Stimulated activated memory B cell treated with anti-CD40 and anti-IgM and Interleukin-4, amounts not matched to agents 10 μg/mL and 1 μg/mL and 100 μg/mL, for 72 hours (primary cell): ENCODE measurements at regions not wholly inside any gene's neighbourhood (a gene's known extent, or its start where the extent isn't known, plus 50 kb on each side); places are given as distances from the start of the nearest gene placed in this dataset.

ENCODE experiments used
- ATAC-seq: fragments of 150-1000 bp; cut with Tn5 transposase; 2 replicates; pipeline ENCODE4 v1.10.0; 2021
- H3K27ac Mint-ChIP-seq: one replicate; pipeline ENCODE4 v1.8.0; 2022; ENCODE audit warnings: mild to moderate bottlenecking, mixed read lengths
- H3K27me3 Mint-ChIP-seq: one replicate; pipeline ENCODE4 v1.8.0; 2022; ENCODE audit warnings: mixed read lengths
- H3K36me3 Mint-ChIP-seq: one replicate; pipeline ENCODE4 v1.8.0; 2022; ENCODE audit warnings: mixed read lengths
- H3K4me1 Mint-ChIP-seq: one replicate; pipeline ENCODE4 v1.8.0; 2022; ENCODE audit warnings: mixed read lengths
- H3K4me3 Mint-ChIP-seq: one replicate; pipeline ENCODE4 v1.8.0; 2022; ENCODE audit warnings: mild to moderate bottlenecking, moderate library complexity, mixed read lengths
- H3K9me3 Mint-ChIP-seq: one replicate; pipeline ENCODE4 v1.8.0; 2022; ENCODE audit warnings: mixed read lengths

DNA sequence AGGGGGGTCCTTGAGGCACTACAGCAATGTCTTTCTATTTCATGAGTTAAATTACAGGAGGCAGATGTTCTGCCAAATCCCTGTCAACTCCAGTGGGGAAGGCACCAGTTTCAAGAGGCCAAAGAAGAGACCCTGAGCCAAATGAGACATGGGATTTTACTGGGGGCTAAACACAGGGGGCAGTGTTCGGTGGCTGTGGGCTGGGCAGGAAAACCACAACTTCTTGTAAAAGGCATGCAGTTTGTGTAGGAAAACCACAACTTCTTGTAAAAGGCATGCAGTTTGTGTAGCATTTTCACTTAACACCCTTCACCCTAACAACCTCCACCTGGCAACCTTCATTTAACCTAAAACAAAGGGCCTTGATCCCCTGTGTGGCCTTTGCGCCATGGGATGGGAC lies 61.0 kb downstream of the POLR2M start:
- Mint-ChIP-seq H3K4me1 (no peaks in the 10 kb centered on the region), H3K27me3 (no peaks in the 10 kb centered on the region), H3K4me3 (no peak overlapping the region)

GRCh38 chr15:57769266-57769665 lies 62.8 kb downstream of the POLR2M start:
- Mint-ChIP-seq H3K36me3 (no peaks in the 10 kb centered on the region), H3K9me3 (no peaks in the 10 kb centered on the region), H3K27ac (no peak overlapping the region), H3K4me3 (no peak overlapping the region), H3K4me1 (no peaks in the 10 kb centered on the region), H3K27me3 (no peaks in the 10 kb centered on the region)
- ATAC-seq, result no peak

More for the DNA sequence above, 61.0 kb downstream of the POLR2M start:
- no peak for ATAC-seq
- H3K36me3 Mint-ChIP-seq, result no peaks in the 10 kb centered on the region
- no peak overlapping the region for H3K27ac Mint-ChIP-seq
- no peaks in the 10 kb centered on the region for H3K9me3 Mint-ChIP-seq

DNA sequence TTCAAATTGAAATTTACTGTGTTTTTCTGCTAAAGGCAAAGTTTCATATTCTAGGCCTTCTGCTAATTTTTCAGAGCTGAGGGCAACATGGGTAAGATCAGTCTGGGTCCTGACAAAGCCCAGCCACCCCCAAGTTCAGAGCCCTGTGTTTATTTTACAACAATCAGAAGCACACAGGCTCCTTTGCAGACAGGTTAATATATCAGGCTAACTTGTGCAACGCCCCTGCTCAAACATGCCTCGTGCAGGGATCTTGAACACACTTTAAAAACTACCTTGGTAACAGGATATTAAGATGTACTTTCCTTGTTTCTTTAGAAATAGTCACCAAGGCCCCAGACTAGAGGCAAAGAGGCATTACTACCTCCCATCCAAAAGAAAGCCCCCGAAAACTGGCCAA lies 64.0 kb downstream of the POLR2M start:
- Mint-ChIP-seq H3K27ac (no peak overlapping the region), H3K27me3 (no peaks in the 10 kb centered on the region), H3K9me3 (no peaks in the 10 kb centered on the region), H3K36me3 (no peaks in the 10 kb centered on the region), H3K4me3 (no peak overlapping the region), H3K4me1 (no peaks in the 10 kb centered on the region)
- no peak for ATAC-seq

GRCh38 chr15:57772223-57772957 lies 65.9 kb downstream of the POLR2M start:
- Mint-ChIP-seq H3K27me3 (no peaks in the 10 kb centered on the region), H3K36me3 (no peaks in the 10 kb centered on the region), H3K9me3 (no peaks in the 10 kb centered on the region), H3K4me3 (no peak overlapping the region), H3K27ac (no peak overlapping the region), H3K4me1 (no peaks in the 10 kb centered on the region)
- no peak for ATAC-seq

DNA sequence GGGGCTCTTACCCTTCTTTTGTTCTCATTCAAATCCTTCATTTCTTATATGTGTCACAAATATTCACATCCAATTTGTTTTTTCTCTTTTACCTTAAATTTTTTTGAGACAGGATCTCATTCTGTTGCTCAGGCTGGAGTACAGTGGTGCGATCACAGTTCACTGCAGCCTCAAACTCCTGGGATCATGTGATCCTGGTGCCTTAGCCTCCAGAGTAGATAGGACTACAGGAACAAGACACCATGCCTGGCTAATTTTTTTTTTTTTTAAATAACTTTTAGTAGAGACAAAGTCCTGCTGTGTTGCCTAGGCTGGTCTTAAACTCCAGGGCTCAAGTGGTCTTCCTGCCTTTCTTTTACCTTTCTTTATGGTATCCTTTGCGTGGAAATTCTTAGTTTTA lies 66.5 kb downstream of the POLR2M start:
- Mint-ChIP-seq H3K4me3 (no peak overlapping the region), H3K27ac (no peak overlapping the region), H3K36me3 (no peaks in the 10 kb centered on the region), H3K9me3 (no peaks in the 10 kb centered on the region), H3K4me1 (no peaks in the 10 kb centered on the region), H3K27me3 (no peaks in the 10 kb centered on the region)
- ATAC-seq, result no peak

DNA sequence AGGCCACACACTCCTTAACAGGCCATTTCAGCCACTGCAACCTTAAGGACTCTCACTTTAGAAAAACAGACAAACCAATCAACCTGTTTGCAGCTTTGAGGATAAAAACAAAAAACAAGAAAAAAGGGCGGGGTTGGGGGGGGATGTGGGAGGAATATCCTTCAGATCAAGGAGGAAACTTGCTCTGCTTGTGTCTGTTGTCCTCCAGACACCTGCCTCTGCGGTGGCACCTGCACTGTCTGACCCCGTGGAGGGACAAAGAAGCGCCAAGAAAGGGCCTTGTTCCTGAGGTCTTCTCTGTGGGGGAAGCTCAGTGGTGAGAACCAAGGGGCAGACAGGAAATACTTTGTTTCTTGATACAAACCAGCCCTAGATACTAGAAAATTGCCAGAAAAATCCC lies 70.5 kb downstream of the POLR2M start:
- H3K36me3 Mint-ChIP-seq, result no peaks in the 10 kb centered on the region
- no peak overlapping the region for H3K4me3 Mint-ChIP-seq
- no peaks in the 10 kb centered on the region for H3K4me1 Mint-ChIP-seq
- no peak overlapping the region for H3K27ac Mint-ChIP-seq
- H3K27me3 Mint-ChIP-seq, result no peaks in the 10 kb centered on the region
- ATAC-seq, result no peak
- no peaks in the 10 kb centered on the region for H3K9me3 Mint-ChIP-seq

DNA sequence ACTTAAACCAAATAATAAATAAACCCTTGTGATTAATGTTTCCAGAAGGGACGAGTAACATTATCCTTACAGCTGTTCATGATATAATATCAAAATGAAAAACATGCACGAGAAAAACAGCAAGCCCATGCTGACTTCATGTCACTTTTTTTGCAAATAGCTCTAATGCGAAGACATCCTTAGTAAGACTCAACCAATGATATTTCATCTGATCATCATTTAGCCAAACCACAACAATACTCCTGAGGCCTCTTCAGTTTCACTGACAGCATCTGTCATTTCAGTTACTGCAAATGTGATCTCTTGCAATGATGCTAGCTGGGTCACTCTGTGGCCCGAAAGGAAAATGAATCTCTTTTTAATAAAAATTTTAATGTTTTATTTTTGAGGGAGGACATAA lies 74.0 kb downstream of the POLR2M start:
- Mint-ChIP-seq H3K4me3 (no peak overlapping the region), H3K27me3 (peaks cover 18% of the 10 kb centered on the region), H3K9me3 (no peaks in the 10 kb centered on the region), H3K27ac (no peak overlapping the region), H3K4me1 (no peaks in the 10 kb centered on the region), H3K36me3 (no peaks in the 10 kb centered on the region)
- no peak for ATAC-seq

DNA sequence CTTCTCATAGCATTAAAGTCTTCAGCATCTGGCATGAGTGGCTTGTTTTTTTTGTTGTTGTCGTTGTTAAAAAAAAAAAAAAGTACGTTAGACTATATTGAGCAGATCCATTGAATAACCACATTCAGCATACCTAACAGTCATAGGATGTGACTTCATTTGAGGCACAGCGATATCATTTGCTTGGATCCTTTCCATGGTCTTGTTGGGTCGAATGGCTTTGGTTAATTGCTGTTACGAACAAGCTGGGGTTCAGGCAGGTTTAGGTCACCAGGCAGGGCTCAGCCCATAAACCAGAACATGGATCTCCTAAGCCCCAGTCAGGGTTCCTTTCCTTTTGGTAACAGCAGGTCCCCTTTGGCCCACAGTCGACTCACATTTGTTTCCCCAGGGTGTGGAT lies 76.2 kb downstream of the POLR2M start:
- Mint-ChIP-seq H3K36me3 (no peaks in the 10 kb centered on the region), H3K27ac (no peak overlapping the region), H3K27me3 (peaks cover 18% of the 10 kb centered on the region), H3K9me3 (no peaks in the 10 kb centered on the region), H3K4me1 (no peaks in the 10 kb centered on the region), H3K4me3 (no peak overlapping the region)
- no peak for ATAC-seq

- Mint-ChIP-seq H3K4me3 (no peak overlapping the region), H3K4me1 (no peaks in the 10 kb centered on the region), H3K27ac (no peak overlapping the region), H3K27me3 (peaks cover 31% of the 10 kb centered on the region), H3K36me3 (no peaks in the 10 kb centered on the region), H3K9me3 (no peaks in the 10 kb centered on the region)
- ATAC-seq, result no peak
Measured at GRCh38 chr15:57784081-57784511, 77.6 kb downstream of the POLR2M start.

- no peak overlapping the region for H3K27ac Mint-ChIP-seq
- no peaks in the 10 kb centered on the region for H3K9me3 Mint-ChIP-seq
- H3K36me3 Mint-ChIP-seq, result no peaks in the 10 kb centered on the region
- H3K27me3 Mint-ChIP-seq, result peaks cover 31% of the 10 kb centered on the region
- no peak overlapping the region for H3K4me3 Mint-ChIP-seq
- no peak for ATAC-seq
- H3K4me1 Mint-ChIP-seq, result no peaks in the 10 kb centered on the region
Measured at GRCh38 chr15:57785039-57785438, 78.5 kb downstream of the POLR2M start.

DNA sequence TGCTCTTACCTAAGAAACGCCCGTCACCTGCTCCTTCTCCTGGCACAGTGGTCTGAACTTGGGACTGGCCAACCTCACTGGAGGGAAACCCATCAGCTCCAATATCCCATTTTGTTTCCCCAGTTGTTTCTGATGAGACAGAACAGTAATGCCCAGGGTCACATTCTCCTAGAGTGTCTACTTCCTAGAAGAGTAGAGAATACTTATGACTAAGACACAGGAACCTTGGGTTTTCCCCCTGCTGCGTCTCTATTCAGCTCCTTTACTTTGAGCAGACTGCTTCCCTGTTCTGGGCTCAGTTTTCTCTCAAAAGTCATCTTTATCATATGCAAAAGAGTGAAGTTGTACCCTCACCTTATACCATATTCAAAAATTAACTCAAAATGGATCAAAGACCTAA lies 79.4 kb downstream of the POLR2M start:
- Mint-ChIP-seq H3K9me3 (no peaks in the 10 kb centered on the region), H3K36me3 (no peaks in the 10 kb centered on the region), H3K4me3 (no peak overlapping the region), H3K4me1 (no peaks in the 10 kb centered on the region), H3K27me3 (peaks cover 31% of the 10 kb centered on the region), H3K27ac (no peak overlapping the region)
- no peak for ATAC-seq

GRCh38 chr15:57789225-57789624 lies 82.7 kb downstream of the POLR2M start:
- Mint-ChIP-seq H3K4me3 (no peak overlapping the region), H3K27me3 (peaks cover 35% of the 10 kb centered on the region), H3K9me3 (no peaks in the 10 kb centered on the region), H3K4me1 (no peaks in the 10 kb centered on the region), H3K27ac (no peak overlapping the region), H3K36me3 (no peaks in the 10 kb centered on the region)
- no peak for ATAC-seq

GRCh38 chr15:57792724-57793449 lies 86.4 kb downstream of the POLR2M start:
- Mint-ChIP-seq H3K9me3 (no peaks in the 10 kb centered on the region), H3K4me1 (no peaks in the 10 kb centered on the region), H3K36me3 (no peaks in the 10 kb centered on the region), H3K27me3 (peaks cover 30% of the 10 kb centered on the region), H3K4me3 (no peak overlapping the region), H3K27ac (no peak overlapping the region)
- ATAC-seq, result no peak

DNA sequence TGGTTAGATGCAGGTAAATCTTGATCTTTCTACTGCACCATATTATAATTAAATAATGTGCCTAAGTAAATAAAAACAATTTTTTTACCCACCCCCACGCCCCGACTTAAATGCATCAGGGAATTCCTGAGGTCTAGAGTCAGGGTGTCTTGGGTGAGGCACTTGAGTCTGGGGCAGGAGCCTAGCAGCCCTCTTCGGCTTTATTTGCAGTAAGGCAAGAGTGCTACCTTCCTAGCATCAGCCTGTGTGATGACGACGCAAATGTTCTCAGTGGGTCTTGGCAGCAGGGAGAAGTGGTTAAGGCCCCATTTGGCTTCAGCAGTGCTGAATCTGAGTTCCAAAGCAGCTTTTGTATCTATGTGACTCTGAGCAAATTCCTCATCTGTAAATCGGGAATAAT lies 88.7 kb downstream of the POLR2M start:
- Mint-ChIP-seq H3K27ac (no peak overlapping the region), H3K27me3 (peaks cover 22% of the 10 kb centered on the region), H3K36me3 (no peaks in the 10 kb centered on the region), H3K4me3 (no peak overlapping the region), H3K4me1 (no peaks in the 10 kb centered on the region), H3K9me3 (no peaks in the 10 kb centered on the region)
- no peak for ATAC-seq

- Mint-ChIP-seq H3K36me3 (no peaks in the 10 kb centered on the region), H3K27ac (no peak overlapping the region), H3K4me3 (no peak overlapping the region), H3K4me1 (no peaks in the 10 kb centered on the region), H3K27me3 (peaks cover 31% of the 10 kb centered on the region), H3K9me3 (no peaks in the 10 kb centered on the region)
- ATAC-seq, result no peak
Measured at GRCh38 chr15:57796146-57796545, 89.6 kb downstream of the POLR2M start.

- no peak overlapping the region for H3K4me3 Mint-ChIP-seq
- H3K27ac Mint-ChIP-seq, result no peak overlapping the region
- H3K4me1 Mint-ChIP-seq, result no peaks in the 10 kb centered on the region
- no peaks in the 10 kb centered on the region for H3K36me3 Mint-ChIP-seq
- no peak for ATAC-seq
- H3K27me3 Mint-ChIP-seq, result peaks cover 31% of the 10 kb centered on the region
- H3K9me3 Mint-ChIP-seq, result no peaks in the 10 kb centered on the region
Measured at GRCh38 chr15:57797110-57797509, 90.6 kb downstream of the POLR2M start.
